DMS79 treated with DMSO at 0.1 percent for 48 hours (cell line): ENCODE measurements at regions not wholly inside any gene's neighbourhood (a gene's known extent, or its start where the extent isn't known, plus 50 kb on each side); places are given as distances from the start of the nearest gene placed in this dataset.
A peak's percentile ranks its signal among the peaks of the same experiment; 100 is the strongest.

Source experiments
- DNase-seq: peaks from one replicate; lab custom pipeline; 2025; lab: John Stamatoyannopoulos, UW

DNA sequence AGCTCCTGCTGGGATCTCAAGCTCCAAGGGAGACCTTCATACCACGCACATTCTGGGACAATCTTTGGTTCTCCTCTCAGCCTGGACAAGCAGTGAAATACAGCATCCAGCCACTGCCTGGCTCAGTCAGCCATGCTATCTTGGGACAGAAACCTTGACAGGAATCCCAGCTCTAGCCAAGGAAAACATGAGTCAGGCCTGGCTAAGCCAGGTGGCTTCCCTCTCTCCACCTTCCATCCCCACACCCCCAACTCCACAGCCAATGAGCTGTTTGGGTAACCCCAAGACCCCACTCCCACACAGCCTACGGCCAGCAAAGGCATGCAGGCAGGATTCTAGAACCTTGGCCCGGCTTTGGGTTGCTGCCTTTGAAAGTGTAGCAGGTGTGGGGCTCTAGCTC, 64.9 kb downstream of the MCFD2 start:
- no peak for DNase-seq

DNA sequence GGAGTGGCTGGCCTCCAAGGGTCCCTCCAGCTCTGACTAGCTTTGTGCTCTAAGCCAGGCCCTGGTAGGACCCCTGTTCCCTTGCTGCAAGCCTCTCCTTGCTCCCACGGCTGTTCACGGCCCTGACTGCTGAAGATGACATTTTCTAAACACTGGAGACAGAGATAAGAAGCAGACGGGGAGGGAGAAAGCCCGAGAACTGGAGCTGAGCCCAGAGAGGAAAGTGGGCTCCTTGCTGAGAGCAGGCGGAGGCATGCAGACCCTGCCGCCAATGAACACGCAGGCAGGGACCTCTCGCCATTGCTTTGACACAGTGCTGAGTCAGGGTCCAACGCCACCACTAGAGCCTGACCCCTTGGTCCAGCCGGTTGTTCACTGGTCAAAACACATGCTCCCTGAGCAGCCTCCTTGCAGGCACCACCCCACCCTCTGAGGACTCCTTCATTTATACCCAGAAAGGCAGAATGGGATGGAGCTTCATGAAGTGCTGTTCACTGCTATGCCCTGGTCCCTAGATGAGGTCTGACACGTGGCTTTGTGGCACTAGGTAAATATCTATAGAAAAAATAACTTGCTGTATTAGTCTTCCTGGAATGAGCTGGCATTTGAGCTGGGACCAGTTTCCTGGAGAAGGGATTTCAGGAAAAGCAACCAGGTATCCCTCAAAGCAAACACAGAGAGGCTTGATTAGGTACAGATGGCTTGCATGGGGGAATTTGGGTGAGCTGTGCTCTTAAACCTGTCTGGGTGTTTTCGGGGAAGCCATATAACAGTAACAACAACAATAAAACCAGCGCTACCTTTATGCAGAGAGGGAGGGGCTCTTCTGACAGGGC, 65.7 kb downstream of the MCFD2 start:
- DNase-seq = peak; percentile 77

GRCh38 chr2:46849046-46849715, 66.4 kb downstream of the MCFD2 start:
- DNase-seq = peak; percentile 54

- DNase-seq = peak; percentile 21
These were observed 67.2 kb downstream of the MCFD2 start for GRCh38 chr2:46848447-46848846.

- peak; percentile 31 for DNase-seq
These were observed 67.7 kb downstream of the MCFD2 start for GRCh38 chr2:46847726-46848412.

GRCh38 chr2:46847185-46847710, 68.4 kb downstream of the MCFD2 start:
- peak; percentile 95 for DNase-seq

DNA sequence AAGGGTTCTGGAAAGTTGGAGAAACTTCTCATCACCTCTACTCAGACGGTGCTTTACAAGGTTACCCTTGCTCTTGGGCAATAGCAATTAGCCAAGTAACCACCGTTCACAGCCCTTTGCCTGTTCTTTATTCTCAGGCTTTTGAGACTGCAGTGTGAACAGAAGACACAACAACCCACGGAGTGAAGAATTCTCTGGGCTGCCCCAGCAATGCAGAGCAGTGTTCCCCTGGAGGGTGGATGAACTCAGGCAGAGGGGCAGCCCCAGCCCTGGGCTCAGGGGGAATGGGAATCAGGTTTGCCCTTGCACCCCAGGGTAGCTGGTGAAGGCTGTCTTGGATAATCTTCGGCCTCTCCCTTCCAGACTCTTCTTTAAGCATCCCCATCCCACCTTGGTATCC, 69.1 kb downstream of the MCFD2 start:
- DNase-seq = no peak

DNA sequence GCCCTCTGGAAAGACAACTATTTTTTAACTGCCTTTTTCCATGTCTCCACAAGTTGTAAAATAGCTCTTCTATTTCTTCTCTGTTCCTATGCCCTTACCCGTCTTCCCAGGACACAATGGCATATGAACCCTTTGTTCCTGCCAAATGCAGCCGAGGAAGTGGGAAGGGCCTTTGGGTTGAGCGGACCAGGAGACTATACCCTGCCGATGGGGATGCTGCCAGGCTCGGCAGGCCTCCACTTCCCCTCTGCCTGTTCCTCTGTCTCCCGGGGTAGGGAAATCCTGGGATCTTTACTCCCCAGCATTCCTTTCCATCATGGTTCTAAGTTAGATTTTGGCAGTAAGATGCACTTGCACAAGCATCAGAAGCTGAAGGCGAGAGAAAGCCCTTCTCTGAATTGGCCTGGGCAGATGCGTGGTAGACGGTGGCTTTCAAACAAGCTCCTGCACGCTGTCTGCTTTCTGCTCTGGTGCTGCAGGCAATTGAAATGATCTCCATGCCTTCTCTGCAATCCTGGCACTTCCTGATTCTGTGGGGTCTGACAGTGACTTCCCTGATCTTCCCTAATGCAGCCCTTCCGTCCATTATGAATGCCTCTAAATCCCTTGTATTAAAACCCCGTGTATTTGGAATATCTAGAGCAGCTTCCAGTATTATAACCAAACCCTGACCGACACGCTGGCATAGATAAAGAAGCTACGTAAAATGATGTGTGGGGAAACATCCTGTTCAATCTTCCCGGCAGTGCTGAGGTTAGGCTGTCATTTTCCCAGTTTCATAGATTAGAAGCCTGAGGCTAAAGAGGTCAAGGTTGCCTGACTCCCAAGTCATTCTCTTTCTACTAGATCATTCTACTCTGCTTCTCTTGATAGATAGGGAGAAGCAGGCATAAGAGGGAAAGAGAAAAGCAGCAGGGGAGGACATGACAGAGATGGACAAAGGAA, 69.8 kb downstream of the MCFD2 start:
- DNase-seq = no peak

DNA sequence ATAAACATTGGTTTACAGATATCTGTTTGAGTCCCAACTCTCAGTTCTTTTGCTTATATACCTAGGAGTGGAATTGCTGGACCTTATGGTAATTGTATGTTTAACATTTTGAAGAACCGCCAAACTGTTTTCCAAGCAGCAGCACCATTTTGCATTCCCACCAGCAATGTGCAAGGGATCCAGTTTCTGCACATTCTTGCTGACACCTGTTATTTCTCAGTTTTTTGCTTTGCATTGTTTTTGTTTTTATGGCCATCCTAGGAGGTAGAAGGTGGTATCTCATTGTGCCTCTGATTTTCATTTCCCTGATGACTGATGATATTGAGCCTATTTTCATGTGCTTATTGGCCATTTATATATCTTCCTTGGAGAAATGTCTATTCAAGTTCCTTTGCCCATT, 71.2 kb downstream of the MCFD2 start:
- DNase-seq = no peak

- no peak for DNase-seq
These were observed 71.6 kb downstream of the MCFD2 start for GRCh38 chr2:46844034-46844433.

DNA sequence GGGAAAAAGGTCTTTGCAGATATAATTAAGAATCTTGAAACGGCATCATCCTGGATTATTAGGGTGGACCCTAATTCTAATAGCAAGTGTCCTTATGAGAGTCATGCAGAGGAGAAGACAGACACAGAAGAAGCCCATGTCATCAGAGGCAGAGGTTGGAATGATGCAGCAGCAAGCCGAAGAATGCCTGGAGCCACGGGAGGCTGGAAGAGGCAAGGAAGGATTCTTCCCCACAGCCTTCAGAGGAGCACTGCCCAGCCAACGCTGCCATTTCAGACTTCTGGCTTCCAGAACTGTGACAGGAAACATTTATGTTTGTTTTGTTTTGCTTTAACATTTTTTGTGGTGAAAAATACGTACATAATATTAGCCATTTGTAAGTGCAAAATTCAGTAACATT, 72.3 kb downstream of the MCFD2 start:
- DNase-seq = no peak

- no peak for DNase-seq
These were observed 72.7 kb downstream of the MCFD2 start for GRCh38 chr2:46842876-46843275.

DNA sequence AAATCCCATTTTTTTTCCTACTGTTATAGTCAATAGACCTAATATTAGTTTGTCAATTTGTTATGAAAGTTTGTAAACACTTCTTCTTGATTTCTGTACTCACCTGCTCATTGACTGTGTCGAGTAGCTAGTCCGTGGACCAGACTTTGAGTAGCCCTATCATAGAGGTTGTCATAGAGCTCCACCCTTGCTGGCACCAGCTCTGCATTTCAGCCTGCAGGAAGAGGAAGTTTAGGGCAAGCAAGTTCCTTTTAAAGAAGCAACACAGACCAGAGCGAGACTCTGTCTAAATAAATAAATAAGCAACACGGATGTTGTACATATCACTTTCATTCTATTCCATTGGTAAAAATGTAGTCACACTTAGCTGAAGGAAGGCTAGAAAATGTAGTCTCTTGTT, 74.0 kb downstream of the MCFD2 start:
- no peak for DNase-seq

DNA sequence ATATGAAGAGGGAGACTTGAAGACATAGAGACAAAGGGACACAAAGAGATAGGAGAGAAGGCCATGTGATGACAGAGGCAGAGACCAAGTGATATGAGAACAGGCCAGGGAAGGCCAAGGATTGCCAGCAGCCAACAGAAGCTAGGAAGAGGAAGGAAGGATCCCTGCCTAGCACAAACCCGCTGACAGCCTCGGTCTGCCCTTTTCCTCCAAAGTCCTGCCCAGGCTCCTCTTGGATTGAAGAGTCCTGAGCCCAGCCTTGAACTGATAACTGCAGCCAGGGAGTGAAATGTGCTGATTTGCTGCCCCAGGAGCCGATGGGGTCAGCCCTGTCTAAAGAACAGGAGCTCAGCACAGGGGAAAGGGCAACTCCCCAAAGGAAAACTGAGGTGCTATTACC, 76.6 kb downstream of the MCFD2 start:
- DNase-seq = no peak

DNA sequence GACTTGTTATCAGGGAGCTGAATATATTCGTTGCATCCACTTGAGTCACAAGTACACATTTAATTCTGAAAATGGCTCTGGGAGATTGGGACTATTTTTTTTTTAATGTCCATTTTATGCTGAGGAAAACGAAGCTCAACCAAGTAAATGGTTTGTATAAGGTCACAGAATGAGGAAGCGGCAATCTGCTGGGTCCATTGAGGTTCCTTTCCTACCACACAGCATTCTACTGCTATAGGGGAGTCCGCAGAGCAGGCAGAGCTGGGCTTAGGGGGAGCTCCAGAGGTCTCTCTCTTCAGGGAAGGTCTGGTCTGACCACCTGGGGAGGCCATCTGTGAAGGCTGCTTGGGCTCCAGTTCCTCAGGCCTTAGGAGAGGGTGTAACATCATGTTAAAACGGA, 77.9 kb downstream of the MCFD2 start:
- DNase-seq = no peak

DNA sequence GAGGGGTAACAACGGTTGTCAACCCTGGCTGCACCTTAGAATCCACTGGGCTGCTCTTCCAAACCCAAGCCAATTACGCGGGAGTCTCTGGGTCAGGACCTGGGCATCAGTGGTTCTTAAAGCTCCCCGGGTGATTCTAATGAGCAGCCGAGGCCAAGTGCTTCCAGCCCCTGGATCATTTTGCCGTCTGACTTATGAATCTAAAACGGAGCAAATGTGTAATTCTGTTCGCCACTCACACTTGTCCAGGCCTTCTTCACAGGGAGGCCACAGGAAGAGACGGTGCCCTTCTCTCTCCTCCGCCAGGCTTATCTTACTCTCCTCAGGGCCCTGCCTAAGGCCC, 78.5 kb downstream of the MCFD2 start:
- DNase-seq = no peak

DNA sequence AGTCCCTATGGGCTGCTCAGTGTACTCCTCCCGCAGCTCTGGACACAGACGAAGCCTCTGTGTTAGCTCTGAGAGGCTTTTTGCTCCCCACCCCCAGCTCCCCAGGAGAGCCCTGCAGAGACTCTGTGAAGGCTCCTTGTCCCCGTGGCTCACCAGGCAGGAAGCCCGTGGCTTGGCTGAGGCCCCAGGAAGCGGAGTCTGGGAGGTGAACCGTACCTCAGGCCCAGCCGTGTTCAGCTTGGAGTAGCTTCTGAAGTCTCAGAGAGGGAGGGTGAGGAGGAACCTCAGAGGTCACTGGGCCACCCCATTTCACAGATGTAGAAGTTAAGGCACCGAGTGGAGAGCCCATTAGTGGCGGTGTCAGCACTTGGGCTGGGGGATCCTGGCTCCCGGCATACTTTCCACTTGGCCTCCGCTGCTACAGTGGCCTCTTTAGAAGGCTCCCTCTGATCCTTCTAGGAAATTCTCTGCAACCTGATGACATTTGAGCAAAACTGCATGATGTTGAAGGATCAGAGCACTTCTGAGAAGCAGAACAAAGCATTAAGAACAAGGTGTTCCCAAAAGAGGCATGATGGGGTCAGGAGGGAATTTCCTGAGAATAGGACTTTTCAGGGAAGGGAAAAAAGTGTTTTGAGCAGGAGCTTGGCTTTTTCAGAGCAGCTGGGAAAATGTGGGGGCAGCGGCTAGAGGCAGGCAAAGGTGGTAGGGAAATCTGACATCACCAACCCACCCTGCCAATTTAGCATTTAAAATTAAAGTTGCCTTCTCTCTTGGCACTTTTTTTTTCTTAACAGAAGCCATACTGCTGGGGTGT, 79.1 kb downstream of the MCFD2 start:
- DNase-seq = no peak

DNA sequence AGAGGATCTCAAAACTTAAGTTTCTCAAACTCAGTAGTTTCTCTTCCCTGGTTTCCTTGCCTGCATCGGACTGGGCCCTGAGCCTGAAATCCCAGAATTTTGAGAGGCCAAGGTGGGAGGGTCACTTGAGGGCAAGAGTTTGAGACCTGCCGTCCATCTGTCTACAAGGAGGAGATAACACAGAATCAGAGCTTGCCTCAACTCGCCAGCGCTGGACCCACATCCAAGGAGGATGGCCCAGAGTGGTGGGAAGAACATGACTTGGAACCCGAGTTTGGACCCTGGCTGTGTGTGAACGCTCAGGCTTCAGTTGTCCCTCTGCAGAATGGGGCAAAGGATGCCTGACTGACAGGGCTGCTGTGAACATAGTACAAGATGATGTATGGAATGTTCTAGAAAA, 80.1 kb downstream of the MCFD2 start:
- no peak for DNase-seq

GRCh38 chr2:46832543-46832942, 83.1 kb downstream of the MCFD2 start:
- no peak for DNase-seq

DNA sequence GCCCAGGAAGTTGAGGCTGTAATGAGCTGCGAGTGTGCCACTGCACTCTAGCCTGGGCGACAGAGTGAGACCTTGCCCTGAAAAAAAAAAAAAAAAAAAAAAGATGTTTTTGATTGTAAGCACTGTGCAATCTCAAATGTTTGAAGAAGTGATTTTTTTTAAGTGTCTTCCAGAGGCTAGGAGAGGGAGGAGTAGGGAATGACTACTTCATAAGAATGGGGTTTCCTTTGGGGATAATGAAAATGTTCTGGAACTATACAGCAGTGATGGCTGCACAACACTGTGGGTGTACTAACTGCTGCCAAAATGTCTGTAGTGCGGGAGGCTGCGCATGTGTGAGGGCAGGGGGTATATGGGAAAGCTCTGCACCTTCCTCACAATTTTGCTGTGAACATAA, 83.7 kb downstream of the MCFD2 start:
- no peak for DNase-seq
